Gastrocnemius medialis (tissue), 4 donors: ENCODE measurements at regions not wholly inside any gene's neighbourhood (a gene's known extent, or its start where the extent isn't known, plus 50 kb on each side); places are given as distances from the start of the nearest gene placed in this dataset.

Experiments used
- ATAC-seq, 2 donors: fragments of 150-250 bp; one replicate each; pipeline ENCODE4 v1.9.1; 2016
- DNase-seq, 2 donors: peaks; one replicate each; pipeline ENCODE4 v3.0.0-alpha.2; 2019
- H3K27ac ChIP-seq, 4 donors: fragments of 200-600 bp; sonication (generic); 1 replicate in 1 of 4; 2 replicates in 3 of 4; pipeline ENCODE4 v1.5.1; 2016 to 2018; ENCODE audit warnings: mild to moderate bottlenecking in 2 of 4, moderate library complexity in 1 of 4
- H3K27me3 ChIP-seq, 3 donors: fragments of 200-600 bp; sonication (generic) in 2 of 3; 1 replicate in 1 of 3; 2 replicates in 2 of 3; pipeline versions ENCODE4 v1.5.1 to v1.6.0; 2016 to 2019; ENCODE audit warnings: mild to moderate bottlenecking in 1 of 3, moderate library complexity in 1 of 3
- H3K36me3 ChIP-seq, 2 donors: fragments of 200-600 bp; sonication (generic) in 1 of 2; one replicate each; pipeline ENCODE4 v1.5.1; 2017 to 2018
- H3K4me1 ChIP-seq, 2 donors: fragments of 200-600 bp; sonication (generic) in 1 of 2; one replicate each; pipeline ENCODE4 v1.5.1; 2016 to 2017; ENCODE audit warnings: mild to moderate bottlenecking in 2 of 2
- H3K4me3 ChIP-seq, 4 donors: fragments of 200-600 bp; sonication (generic) in 3 of 4; 1 replicate in 1 of 4; 2 replicates in 3 of 4; pipeline ENCODE4 v1.5.1; 2016 to 2019; ENCODE audit warnings: mild to moderate bottlenecking in 2 of 4
- H3K9me3 ChIP-seq, 3 donors: fragments of 200-600 bp; sonication (generic) in 2 of 3; 1 replicate in 1 of 3; 2 replicates in 2 of 3; pipeline ENCODE4 v1.5.1; 2016 to 2019
- POLR2A ChIP-seq, 2 donors: fragments of 450-650 bp; IDR thresholded peaks; one replicate each; pipeline ENCODE4 v1.6.1; 2017; ENCODE audit warnings: antibody characterized with exemption in 2 of 2, mild to moderate bottlenecking in 2 of 2, moderate library complexity in 2 of 2
- in situ Hi-C, 4 donors: fragments of 200-750 bp; cut with MboI; loops; one replicate each; pipeline versions ENCODE4 v1.15.0 to v1.8.0; 2017; ENCODE audit warnings: low sequenced_read_pairs in 4 of 4
- intact Hi-C: fragments of 100-400 bp; cut with DNase I; formaldehyde crosslinking; loops from one replicate; pipeline ENCODE4 v1.15.1; 2023; ENCODE audit warnings: low total_unique reads
- TF ChIP-seq, protein P1 (sequence below), 5 experiments: fragments of 450-650 bp in 3 of 5; fragments of 200-600 bp in 2 of 5; sonication (generic) in 2 of 5; IDR thresholded peaks in 4 of 5; conservative IDR thresholded peaks in 1 of 5; 1 replicate in 4 of 5; 2 replicates in 1 of 5; pipeline ENCODE4 v1.5.1; 2016 to 2019; ENCODE audit warnings: antibody characterized with exemption in 5 of 5, mild to moderate bottlenecking in 3 of 5, moderate library complexity in 3 of 5

GRCh38 chr14:44829021-44829420 lies 132.7 kb downstream of the KLHL28 start:
- H3K36me3 ChIP-seq = no peaks in the 10 kb centered on the region
- no peak overlapping the region for H3K4me3 ChIP-seq
- no peaks in the 10 kb centered on the region for H3K9me3 ChIP-seq
- no peaks in the 10 kb centered on the region for H3K27me3 ChIP-seq
- in situ Hi-C loops = no loop called here
- H3K4me1 ChIP-seq = no peaks in the 10 kb centered on the region
- H3K27ac ChIP-seq = no peak overlapping the region
- intact Hi-C loops = no loop called here
- no peak for DNase-seq
- no peak for ATAC-seq
- TF ChIP-seq, protein P1, sequence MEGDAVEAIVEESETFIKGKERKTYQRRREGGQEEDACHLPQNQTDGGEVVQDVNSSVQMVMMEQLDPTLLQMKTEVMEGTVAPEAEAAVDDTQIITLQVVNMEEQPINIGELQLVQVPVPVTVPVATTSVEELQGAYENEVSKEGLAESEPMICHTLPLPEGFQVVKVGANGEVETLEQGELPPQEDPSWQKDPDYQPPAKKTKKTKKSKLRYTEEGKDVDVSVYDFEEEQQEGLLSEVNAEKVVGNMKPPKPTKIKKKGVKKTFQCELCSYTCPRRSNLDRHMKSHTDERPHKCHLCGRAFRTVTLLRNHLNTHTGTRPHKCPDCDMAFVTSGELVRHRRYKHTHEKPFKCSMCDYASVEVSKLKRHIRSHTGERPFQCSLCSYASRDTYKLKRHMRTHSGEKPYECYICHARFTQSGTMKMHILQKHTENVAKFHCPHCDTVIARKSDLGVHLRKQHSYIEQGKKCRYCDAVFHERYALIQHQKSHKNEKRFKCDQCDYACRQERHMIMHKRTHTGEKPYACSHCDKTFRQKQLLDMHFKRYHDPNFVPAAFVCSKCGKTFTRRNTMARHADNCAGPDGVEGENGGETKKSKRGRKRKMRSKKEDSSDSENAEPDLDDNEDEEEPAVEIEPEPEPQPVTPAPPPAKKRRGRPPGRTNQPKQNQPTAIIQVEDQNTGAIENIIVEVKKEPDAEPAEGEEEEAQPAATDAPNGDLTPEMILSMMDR (IDR thresholded peaks at IDR 0.05 in 4 of 5, conservative IDR thresholded peaks at IDR 0.05 in 1 of 5) = no peak
- TF ChIP-seq POLR2A (IDR thresholded peaks at IDR 0.05) = no peak

- no peaks in the 10 kb centered on the region for H3K4me1 ChIP-seq
- no peaks in the 10 kb centered on the region for H3K36me3 ChIP-seq
- no peak overlapping the region for H3K27ac ChIP-seq
- H3K9me3 ChIP-seq = no peaks in the 10 kb centered on the region
- TF ChIP-seq, protein P1 (IDR thresholded peaks at IDR 0.05 in 4 of 5, conservative IDR thresholded peaks at IDR 0.05 in 1 of 5) = no peak
- TF ChIP-seq POLR2A (IDR thresholded peaks at IDR 0.05) = no peak
- intact Hi-C loops = no loop called here
- H3K4me3 ChIP-seq = no peak overlapping the region
- H3K27me3 ChIP-seq = no peaks in the 10 kb centered on the region
- in situ Hi-C loops = no loop called here
- DNase-seq (no peak), ATAC-seq (no peak)
Observed at GRCh38 chr14:44828023-44828422, 133.7 kb downstream of the KLHL28 start.

DNA sequence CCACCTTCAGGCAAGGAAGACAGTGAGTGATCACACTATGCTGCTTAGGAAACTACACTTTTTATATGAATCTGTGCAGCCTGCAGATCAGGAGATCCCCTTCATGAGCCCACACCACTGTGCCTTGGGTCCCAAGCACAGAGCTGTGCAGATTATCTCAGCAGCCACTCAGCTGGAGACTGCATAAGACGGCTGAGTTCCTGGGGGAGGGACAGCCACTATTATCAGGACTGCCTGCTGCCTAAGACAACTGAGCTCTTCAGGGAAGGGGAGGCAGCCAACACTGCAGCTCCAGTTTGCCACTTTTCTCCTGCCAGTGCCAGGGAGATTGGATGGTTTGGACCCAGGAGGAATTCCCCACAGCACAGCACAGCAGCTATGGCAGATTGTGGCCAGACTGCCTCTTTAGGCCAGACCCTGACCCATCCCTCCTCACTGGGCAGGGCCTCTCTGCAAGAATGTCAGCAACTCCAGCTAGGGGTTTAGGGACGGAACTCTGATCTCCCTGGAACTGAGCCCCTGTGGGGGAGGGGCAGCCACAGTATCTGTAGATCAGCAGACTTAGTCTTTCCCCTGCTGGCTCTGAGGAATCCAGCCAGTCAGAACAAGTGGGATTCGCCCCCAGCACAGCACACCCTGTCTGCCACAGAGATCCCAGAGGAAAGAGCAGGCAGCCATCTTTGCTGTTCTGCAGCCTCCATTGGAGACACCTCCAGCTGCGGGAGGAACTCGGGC lies 141.3 kb downstream of the KLHL28 start:
- no peak for TF ChIP-seq POLR2A (IDR thresholded peaks at IDR 0.05)
- TF ChIP-seq, protein P1 (IDR thresholded peaks at IDR 0.05 in 4 of 5, conservative IDR thresholded peaks at IDR 0.05 in 1 of 5) = no peak
- Histone ChIP-seq H3K4me3 (no peak overlapping the region), H3K4me1 (no peaks in the 10 kb centered on the region), H3K27ac (no peak overlapping the region), H3K9me3 (no peaks in the 10 kb centered on the region), H3K36me3 (no peaks in the 10 kb centered on the region), H3K27me3 (no peaks in the 10 kb centered on the region)
- in situ Hi-C loops (no loop called here), intact Hi-C loops (no loop called here)
- no peak for ATAC-seq
- no peak for DNase-seq

DNA sequence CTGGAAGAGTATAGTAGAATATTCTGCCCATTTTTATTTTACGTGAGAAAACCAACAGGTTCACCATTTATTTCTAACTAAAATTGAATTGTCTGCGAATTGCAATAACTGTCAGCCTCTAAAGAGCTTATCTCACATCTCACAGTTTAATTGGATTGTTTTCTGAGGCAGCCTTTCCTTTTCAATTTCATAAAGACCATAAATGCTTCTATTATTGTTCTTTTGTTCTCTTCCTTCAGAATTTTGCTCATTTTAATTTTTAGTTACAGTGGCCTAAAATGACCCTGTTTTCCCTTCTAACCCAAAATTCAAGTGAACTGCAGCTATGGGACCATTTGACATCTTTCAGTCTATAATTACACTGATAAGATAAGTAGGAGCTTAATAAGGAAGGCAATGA lies 147.6 kb downstream of the KLHL28 start:
- Histone ChIP-seq H3K27me3 (no peaks in the 10 kb centered on the region), H3K4me3 (no peak overlapping the region), H3K27ac (no peak overlapping the region), H3K9me3 (no peaks in the 10 kb centered on the region), H3K4me1 (no peaks in the 10 kb centered on the region), H3K36me3 (no peaks in the 10 kb centered on the region)
- intact Hi-C loops = no loop called here
- ATAC-seq = no peak
- in situ Hi-C loops = no loop called here
- DNase-seq = no peak
- TF ChIP-seq, protein P1 (IDR thresholded peaks at IDR 0.05 in 4 of 5, conservative IDR thresholded peaks at IDR 0.05 in 1 of 5) = no peak
- TF ChIP-seq POLR2A (IDR thresholded peaks at IDR 0.05) = no peak

- H3K27me3 ChIP-seq = no peaks in the 10 kb centered on the region
- no peak for DNase-seq
- in situ Hi-C loops = no loop called here
- intact Hi-C loops = no loop called here
- no peak overlapping the region for H3K27ac ChIP-seq
- no peak for ATAC-seq
- no peaks in the 10 kb centered on the region for H3K36me3 ChIP-seq
- TF ChIP-seq, protein P1 (IDR thresholded peaks at IDR 0.05 in 4 of 5, conservative IDR thresholded peaks at IDR 0.05 in 1 of 5) = no peak
- TF ChIP-seq POLR2A (IDR thresholded peaks at IDR 0.05) = no peak
- no peak overlapping the region for H3K4me3 ChIP-seq
- H3K4me1 ChIP-seq = no peaks in the 10 kb centered on the region
- H3K9me3 ChIP-seq = no peaks in the 10 kb centered on the region
Observed at GRCh38 chr14:44812672-44813071, 149.1 kb downstream of the KLHL28 start.
